NCI-H510A treated with DMSO at 0.1 percent for 48 hours (cell line): ENCODE measurements at regions not wholly inside any gene's neighbourhood (a gene's known extent, or its start where the extent isn't known, plus 50 kb on each side); places are given as distances from the start of the nearest gene placed in this dataset.

Experiments
- DNase-seq: peaks from one replicate; lab custom pipeline; 2025; lab: John Stamatoyannopoulos, UW

DNA sequence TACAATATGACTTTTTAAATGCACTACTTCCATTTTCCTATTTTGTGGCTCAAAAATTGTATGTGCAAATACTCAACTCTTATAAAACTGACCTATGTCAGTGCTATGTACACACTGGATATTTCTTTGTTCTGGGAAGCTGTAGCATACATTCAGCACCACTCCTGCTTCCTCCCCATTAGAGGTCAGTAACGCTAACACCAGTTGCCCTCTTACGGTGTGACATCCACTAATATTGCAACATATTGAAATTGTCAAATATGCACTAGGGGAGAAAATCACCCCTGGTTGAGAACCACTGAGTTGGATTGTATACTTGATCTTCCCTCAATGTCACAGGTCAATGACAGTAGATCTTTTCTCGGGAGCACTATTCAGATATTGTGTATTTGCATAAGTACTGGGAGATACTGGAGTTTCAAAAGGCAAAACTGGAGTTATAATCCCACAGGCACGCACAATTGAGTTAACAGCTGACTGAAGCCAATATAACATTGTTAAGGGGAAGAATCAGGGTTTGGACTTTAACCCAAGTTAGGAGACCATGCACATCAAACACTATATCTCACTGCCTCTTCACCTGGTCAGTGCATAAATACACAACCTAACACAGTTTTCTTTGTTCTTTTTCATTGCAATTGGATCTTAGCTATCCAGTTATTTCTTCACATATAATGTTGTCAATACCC, 1276.5 kb upstream of the MIR17HG start:
- DNase-seq = no peak

DNA sequence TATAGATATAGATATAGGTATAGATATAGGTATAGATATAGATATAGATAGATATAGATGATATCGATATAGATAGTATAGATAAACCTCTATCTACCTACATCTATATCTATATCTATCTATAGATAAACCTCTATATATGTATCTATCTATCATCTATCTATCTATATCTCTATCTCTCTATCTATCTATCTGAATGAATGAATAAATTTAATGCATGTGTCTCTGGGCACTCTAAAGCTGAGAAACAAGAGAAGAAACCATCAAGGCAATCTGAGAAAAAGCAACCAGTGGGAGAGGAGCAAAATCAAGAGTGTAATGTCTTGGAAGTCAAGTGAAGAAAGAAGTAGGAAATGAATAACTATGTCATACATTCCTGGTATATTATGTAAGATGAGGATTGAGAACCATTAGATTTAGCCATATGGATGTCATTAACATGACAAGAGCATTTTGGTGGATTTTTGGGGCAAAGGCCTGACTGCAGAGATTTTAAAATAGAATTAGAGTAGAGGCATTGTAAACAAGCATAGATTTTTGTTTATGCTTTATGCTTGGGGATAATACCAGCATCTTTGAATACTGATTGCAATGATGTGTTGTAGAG, 1262.7 kb upstream of the MIR17HG start:
- DNase-seq = no peak

DNA sequence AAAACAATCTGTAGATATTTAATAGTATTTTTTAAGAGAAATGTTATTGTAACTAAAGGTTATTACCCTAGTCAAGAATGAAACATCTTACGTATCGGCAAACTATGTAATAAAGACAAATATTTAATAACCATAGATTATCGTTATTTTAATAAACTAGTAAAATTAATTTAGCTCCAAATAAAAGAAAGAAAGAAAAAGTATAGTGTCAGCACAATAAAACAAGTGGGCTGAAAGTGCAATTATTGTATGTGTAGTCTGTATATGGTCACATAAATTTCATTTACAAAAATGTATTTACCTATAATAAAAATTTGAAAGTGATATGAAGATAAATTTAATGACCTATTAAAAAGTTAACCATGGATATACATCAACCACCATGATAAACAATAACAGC, 1258.4 kb upstream of the MIR17HG start:
- no peak for DNase-seq

DNA sequence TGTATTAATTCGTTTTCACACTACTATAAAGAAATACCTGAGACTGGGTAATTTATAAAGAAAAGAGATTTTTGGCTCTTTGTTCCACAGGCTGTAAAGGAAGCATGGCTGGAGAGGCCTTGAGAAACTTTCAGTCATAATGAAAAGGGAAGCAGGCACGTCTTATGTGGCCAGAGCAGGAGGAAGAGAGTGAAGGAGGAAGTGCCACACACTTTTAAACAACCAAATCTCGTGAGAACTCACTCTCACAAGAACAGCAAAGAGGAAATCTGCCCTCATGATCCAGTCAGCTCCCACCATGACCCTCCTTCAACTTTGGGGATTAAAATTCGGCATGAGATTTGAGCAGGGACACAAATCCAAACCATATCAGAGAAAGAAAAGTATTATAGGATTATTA, 1255.9 kb upstream of the MIR17HG start:
- DNase-seq = no peak

DNA sequence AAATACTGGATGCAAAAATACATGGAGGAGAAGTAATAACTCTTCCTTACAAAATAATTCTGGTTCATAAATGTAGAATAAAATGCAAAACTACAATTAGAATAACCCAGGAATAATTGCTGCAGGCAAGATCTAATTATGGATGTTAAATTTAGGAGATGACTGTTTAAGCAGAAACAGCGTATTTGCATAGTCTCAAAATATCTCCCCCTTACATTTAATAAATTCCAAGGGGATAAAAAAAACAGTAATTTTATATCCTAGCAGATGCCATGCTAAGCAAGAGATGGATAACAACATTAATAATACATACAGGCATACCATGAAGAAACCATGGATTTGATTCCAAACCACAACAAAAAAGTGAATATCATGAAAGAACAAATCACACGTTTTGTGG, 1253.1 kb upstream of the MIR17HG start:
- DNase-seq = no peak

DNA sequence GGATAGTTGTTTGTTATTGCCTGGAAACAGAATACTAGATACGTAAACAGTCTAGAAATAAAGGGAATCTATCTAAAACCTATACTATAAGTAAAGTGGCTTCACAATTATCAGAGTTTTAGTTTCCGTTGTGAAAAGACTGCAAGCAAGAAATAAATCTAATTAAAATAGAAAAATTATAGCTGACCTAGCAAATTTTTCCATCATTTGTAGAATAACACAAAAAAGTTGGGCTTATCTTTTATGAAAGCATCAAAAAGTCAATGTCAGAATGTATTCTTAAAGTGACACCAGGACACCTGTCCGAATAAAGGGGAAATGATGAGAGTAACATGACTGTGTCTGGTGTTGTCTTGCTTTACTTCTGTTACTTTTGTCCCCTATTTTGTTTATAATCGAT, 1248.9 kb upstream of the MIR17HG start:
- no peak for DNase-seq

DNA sequence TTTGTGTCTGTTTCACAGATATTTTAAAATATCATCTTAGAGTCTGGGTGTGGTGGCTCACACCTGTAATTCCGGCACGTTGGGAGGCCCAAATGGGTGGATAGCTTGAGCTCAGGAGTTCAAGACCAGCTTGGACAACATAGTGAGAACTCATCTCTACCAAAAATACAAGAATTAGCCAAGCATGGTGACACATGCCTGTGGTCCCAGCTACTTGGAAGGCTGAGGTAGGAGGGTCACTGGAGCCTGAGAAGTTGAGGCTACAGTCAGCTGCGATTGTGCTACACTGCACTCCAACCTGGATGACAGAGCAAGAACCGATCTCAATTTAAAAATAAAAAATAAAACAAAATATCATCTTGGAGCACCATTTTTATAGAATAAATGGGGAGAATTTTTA, 1247.6 kb upstream of the MIR17HG start:
- no peak for DNase-seq

DNA sequence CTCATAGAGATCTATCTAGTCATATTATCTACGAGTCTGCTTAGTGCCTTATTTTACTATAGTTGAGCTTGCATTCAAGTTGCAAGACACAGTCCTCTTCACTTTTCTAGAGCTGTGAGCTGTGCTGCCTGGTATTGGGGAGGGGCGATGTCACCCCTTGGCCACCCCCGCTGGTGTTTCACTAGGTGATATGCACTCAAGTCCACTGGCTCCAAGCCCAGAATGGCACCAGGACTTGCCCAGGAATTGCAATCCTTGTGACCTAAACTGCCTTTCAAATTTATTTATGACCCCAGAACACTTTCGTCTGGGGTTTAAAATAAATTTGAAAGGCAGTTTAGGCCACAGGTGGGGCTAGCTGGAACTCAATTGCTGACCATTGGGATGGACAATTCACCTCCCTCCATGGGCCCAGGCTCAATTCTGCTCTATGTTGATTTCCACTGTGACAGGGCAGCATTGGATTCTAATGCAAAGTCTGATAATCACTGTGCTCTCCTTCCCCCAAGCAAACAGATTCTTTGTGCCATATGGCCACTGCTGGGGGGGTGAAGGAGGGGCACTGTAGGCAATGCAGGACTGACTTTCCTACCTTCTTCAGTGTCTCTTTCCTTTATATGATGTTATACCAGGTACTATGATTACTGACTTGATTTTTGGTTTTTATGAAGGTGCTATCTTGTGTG, 1244.2 kb upstream of the MIR17HG start:
- no peak for DNase-seq

DNA sequence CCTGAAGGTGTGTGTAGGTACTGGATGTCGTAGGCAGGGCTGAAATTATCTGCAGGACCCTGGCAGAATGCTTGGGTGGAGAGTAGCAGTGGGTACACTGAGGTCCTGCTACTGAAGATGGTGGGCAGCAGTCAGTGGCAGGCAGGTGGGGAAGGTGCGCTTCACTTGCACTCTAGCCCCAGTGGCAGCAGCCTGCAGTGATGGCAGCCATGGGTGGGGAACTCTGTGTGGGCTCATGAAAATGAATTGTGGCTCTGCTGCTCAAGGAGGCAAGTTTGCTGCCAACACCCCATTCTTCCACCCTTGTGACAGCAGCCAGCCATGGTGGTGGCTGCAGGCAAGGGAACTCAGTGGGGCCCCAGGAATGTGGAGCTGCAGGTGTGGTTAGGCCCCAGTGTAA, 1242.7 kb upstream of the MIR17HG start:
- no peak for DNase-seq

DNA sequence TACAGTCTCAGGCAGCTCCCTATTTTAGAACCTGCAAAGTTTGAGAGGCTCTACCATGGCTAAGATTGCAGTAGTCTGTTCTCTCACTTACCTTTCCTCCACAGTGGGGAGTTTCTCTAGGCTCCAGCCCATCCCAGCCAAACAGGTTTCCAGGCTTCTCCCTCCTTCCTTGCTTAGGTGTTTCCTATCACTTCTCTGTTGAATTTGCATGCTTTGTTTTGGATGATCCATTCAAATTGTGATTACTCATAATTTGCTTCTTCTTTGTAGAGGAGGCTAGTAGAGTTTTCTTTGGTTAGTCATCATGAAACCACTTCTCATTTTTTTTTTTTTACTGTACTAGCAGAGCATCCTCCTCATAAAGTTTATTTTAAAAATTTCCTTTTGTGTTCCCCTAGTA, 1242.2 kb upstream of the MIR17HG start:
- no peak for DNase-seq

DNA sequence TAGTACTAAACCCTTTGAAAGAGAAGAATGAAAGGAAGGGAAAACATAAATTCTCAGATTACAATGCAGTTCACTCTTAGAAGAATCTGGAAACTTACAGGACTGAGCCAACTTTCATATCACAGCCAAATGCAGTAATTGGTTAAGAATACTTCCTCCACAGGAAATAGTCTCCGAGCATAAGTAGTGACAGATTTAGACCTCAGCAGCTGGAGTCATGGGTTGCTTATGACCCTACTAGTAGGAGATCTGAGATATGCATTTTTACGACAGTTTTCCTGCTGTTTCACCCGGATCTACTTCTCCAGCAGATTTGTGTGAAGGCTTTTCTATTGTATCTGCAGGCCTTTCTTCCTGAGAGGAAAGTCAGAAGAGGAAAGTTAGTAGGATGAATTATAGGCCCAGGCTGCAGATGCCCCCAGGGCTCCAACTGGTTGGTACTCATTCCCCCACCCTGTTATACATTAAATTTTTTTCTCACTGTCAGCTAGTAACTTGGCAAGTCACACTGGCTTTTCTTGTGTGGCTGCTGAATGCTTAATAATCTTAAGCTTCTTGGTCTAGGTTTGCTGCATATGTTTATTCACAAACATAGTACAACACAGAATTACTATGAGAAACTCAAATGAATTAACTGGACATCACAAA, 1241.5 kb upstream of the MIR17HG start:
- no peak for DNase-seq

DNA sequence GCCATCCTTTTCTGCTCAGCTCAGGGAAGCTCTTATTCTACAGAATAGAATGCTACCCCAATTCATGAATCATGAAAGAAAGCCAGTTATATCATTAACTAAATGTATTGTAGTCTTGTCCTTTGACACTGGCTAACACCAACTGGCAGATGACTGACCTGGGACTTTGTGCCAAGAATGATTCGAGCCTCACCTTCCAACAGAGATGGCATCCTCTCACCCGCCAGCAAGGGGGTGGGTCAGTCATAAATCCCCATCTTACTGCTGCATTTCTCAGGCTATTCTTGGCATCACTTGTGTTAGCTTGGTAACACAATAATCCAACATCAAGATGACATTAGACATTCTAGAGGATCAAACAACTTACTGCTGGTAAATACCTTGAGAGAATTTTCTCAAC, 1239.8 kb upstream of the MIR17HG start:
- no peak for DNase-seq

DNA sequence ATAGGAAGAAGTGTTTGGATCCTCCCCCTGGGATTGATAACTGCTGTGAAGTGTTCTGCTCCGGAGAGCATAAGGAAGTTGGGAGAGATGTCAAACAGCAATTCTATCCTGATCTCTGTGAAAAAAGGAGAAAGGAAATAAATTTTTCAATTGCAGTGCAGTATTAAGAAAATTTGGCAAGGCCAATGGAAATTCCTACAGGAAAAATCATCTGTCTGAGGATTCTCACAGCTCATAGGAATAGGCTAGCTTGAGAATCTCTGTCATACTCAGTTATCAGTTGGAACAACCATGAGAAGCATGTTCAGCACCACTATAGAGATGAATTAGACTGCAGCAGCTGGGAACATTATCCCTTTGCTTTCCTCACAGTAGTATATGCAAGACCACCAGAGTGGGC, 1238.9 kb upstream of the MIR17HG start:
- no peak for DNase-seq

DNA sequence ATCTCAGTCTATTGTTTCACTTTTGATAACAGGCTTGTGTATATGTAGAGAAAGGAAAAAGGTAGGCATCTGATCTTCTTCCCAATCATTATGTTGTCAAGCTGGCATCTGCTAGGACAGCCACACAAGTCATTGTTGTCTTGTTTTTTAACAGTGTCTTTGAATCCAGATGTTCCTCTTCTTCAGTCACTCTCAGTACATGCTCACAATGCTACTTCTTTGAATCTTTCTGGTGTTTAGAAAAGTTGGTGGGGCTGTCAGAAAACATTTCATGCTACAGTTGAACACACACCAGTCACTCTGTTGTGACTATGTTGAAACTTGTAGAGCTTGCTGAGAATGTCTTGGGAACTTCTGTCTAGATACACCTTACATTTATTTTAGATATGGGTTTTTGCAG, 1231.4 kb upstream of the MIR17HG start:
- DNase-seq = no peak

DNA sequence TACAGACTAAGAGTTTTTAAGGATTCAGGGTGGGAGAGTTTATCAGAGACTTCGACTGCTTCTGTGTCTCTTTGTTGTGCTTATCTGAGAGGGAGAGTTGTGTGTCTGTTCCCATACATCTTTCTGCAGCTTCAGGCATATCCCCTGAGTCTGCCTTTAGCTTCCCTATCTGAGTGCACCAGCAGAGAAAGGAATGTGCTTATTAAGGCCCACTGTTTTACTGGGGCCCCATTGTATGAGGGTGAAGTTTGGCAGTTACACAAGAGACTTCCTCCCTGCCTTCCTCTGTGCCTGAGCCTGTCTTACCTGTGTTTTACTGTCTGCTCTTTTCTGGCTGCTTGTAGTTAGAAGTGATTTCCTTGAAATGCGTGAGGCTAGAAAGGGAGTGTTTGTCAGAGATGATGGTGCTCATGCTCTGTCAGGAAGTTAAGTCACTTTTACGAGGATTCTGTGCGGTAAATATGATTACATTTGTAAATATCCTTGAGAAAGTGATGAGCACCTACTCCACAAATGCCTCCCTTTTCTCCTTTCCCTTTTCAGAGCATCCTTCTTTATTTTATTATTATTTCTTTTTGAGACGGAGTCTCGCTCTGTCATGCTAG, 1228.9 kb upstream of the MIR17HG start:
- DNase-seq = no peak

DNA sequence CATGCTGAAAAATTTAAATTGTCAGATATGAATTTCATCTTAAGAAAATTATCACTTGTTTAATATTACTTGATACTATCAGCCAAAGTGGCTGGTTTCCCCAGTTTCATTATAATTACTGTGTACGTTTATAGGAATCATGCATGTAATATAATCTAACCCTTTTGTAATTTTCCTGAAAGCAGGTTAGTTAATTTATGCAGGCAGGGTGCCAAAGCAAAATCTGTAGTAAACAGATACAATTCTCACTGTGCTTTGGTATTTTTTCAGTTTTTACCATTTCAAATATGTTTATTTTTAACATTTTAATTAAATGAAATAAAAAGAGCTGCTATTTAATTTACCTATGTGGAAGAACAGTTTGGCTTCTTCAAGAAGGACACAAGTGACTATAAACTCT, 1227.5 kb upstream of the MIR17HG start:
- no peak for DNase-seq

DNA sequence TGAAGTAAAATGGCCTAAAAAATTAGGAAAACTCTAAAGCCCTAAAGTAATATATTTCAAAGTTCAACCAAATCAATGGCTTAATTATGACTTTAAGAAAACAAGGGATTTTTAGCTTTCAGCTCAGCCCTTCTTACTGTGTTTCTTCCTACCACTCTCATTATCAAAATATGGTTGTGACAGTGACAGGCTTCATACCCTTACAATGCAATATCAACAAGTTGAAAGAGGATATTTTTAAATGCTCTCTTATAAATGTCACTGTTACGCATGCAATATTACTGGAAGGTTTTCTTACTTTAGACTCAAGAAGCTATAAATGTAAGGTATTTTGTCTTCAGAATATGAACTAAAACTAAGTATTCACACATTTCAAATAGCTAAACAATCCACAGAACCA, 1225.7 kb upstream of the MIR17HG start:
- DNase-seq = no peak

DNA sequence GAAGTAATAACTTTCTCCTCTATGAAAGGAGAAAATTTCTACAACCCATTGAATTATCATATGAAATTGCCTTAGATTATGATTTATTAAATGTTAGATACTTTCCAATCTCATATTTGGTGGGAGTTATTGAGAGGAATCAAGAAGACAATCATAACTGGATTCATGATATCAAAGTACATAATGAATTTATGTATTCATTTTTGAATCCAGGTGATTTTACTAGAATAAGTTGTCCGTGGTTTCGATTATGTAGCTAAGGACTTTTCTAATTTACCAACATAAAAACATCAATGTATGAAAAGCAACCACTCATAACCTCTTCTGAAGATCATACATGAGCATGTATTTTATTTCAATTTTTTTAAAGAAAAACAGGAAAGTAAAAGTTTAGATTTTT, 1225.0 kb upstream of the MIR17HG start:
- DNase-seq = no peak

DNA sequence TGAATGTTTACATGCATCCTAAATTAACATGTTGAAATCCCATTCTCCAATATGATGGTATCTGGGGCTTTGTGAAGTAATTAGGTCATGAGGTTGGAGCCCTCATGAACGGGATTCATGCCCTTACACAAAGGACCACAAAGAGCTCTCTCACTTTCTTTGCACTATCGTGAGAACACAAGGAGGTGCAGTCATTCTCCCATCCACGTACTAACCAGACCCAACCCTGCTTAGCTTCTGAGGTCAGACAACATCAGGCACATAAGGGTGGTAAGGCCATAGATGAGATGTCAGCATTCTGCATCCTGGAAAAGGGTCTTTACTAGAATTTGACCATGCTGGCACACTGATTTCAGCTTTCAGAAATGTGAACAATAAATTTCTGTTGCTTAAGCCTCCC, 1211.9 kb upstream of the MIR17HG start:
- no peak for DNase-seq

DNA sequence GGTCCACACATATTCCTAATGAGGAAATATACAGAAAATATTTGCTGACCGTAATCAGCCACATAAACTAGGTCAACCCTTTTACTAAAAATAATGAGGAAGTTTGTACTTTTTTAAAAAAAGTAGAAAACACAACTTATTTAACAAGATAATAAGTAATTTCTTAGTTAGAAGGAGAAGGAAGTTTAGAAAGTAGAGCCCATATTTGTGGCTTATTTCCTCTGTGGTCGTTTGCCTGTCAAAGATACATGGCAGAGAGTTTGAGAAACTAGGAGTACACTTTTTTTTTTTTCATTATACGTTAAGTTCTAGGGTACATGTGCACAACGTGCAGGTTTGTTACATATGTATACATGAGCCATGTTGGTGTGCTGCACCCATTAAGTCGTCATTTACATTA, 1205.2 kb upstream of the MIR17HG start:
- DNase-seq = no peak

DNA sequence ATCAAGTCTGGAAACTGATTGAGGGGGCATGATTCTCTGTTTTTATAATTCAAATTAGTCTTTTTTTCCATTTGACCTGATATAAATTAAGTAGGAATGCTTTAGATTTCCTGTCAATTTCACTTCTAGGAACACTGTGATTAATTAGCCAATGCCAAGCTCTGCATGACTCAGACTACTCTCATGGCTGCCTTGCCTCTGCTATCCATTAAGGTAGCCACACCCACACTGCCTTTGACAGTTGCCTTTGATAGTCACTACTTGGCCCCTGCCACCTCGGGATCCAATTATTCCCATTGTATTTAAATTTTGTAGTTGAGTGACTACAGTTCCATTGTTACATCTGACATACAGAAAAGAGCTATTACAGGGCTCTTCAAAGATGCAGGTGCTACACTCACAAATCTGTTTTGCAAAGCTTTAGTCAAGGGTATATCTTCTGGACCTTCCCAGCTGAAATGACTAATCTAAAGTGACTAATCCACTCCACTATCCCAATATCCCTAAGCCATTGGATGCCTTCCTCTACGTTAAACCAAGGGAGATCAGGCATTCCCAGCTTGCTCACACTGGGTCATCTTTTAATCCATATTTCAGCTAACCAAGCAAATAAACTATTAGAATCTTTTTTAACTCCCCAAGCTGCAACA, 1193.1 kb upstream of the MIR17HG start:
- no peak for DNase-seq

DNA sequence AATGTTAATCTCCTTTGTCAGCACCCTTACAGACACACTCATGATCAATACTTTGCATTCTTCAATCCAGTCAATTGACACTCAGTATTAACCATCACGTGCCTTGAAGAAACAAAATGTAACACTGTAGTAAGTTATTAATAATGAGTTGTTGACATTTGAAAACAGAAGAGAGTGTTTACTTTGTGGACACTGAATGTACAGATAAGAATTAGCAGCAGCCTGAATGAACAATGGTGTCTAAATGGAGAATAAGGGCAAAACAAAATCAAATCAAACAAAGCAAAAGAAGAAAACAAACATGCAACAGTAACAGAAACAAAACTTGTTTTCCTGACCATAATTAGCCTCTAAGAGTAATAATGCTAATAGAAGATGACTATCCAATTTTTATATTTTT, 1191.1 kb upstream of the MIR17HG start:
- no peak for DNase-seq
